Panc1 (cell line): ENCODE measurements at regions not wholly inside any gene's neighbourhood (a gene's known extent, or its start where the extent isn't known, plus 50 kb on each side); places are given as distances from the start of the nearest gene placed in this dataset.

Experiments used
- ATAC-seq: fragments of 200-7000 bp; cut with Tn5 transposase; 2 replicates; pipeline ENCODE4 v1.9.1; 2020; ENCODE audit warnings: mild to moderate bottlenecking, moderate library complexity
- BruUV-seq: library from RNA; stranded (reverse); fragments of 400-500 nt; replicated peaks from 2 replicates; lab custom pipeline; 2021; lab: Mats Ljungman, UMichigan
- CTCF ChIA-PET: fragments of 300-600 bp; sonication (Branson Sonifier 250); formaldehyde crosslinking; loops from one replicate; lab custom pipeline; 2022; ENCODE audit warnings: antibody characterized with exemption; lab: Charles Lee
- POLR2A ChIA-PET: fragments of 300-600 bp; sonication (Branson Sonifier 250); formaldehyde crosslinking; loops from one replicate; lab custom pipeline; 2022; ENCODE audit warnings: antibody characterized with exemption; lab: Charles Lee
- DNase-seq: peaks from one replicate; pipeline ENCODE4 v3.0.0-alpha.2; 2010; ENCODE audit warnings: low read depth, low spot score
- H3K27ac ChIP-seq: 2 replicates; pipeline ENCODE4 v1.5.1; 2011; ENCODE audit warnings: mild to moderate bottlenecking, low read length, inconsistent platforms
- H3K27me3 ChIP-seq: fragments of 200-500 bp; sonication (Bioruptor generic); 2 replicates; pipeline ENCODE4 v1.6.0; 2014; ENCODE audit warnings: low read length, inconsistent platforms; ENCODE audit not compliant: control insufficient read depth, insufficient read depth
- H3K36me3 ChIP-seq: fragments of 200-500 bp; sonication (Bioruptor generic); 2 replicates; pipeline ENCODE4 v1.5.1; 2014; ENCODE audit warnings: inconsistent platforms, mild to moderate bottlenecking, low read length, moderate library complexity; ENCODE audit not compliant: control insufficient read depth, insufficient read depth
- H3K4me1 ChIP-seq: 2 replicates; pipeline ENCODE4 v1.5.1; 2011; ENCODE audit warnings: inconsistent platforms, mild to moderate bottlenecking, low read length, moderate library complexity; ENCODE audit not compliant: control insufficient read depth, insufficient read depth
- H3K4me3 ChIP-seq, 2 experiments: 2 replicates each; pipeline ENCODE4 v1.5.1; 2011 to 2012; ENCODE audit warnings: low read depth in 2 of 2, low read length in 2 of 2, mild to moderate bottlenecking in 2 of 2, inconsistent platforms in 1 of 2, moderate library complexity in 1 of 2
- H3K9me3 ChIP-seq: fragments of 200-500 bp; sonication (Bioruptor generic); 2 replicates; pipeline ENCODE4 v1.5.1; 2014; ENCODE audit warnings: low read depth, mild to moderate bottlenecking, inconsistent platforms, low read length, moderate library complexity; ENCODE audit not compliant: control insufficient read depth, insufficient read depth
- CTCF ChIP-seq: fragments of 450-650 bp; IDR thresholded peaks from 2 replicates; pipeline ENCODE4 v1.5.1; 2017; ENCODE audit warnings: mild to moderate bottlenecking
- POLR2AphosphoS5 ChIP-seq: IDR thresholded peaks from 2 replicates; pipeline ENCODE4 v1.6.1; 2012; ENCODE audit warnings: mild to moderate bottlenecking, low read depth, low read length, moderate library complexity
- SIN3A ChIP-seq: IDR thresholded peaks from 2 replicates; pipeline ENCODE4 v1.6.1; 2012; ENCODE audit warnings: low read depth, mild to moderate bottlenecking, low read length, moderate library complexity, borderline replicate concordance; ENCODE audit not compliant: insufficient read depth
- TCF7L2 ChIP-seq: IDR thresholded peaks from 2 replicates; pipeline ENCODE4 v1.6.1; 2011; ENCODE audit warnings: mild to moderate bottlenecking, low read depth, low read length, inconsistent platforms
- in situ Hi-C: cut with HindIII; loops from 2 replicates; pipeline ENCODE4 v1.10.0; 2016; ENCODE audit warnings: low sequenced_read_pairs, low pct_unique_long_range_greater_than_20kb
- intact Hi-C: fragments of 100-400 bp; cut with micrococcal nuclease; formaldehyde crosslinking; loops from one replicate; pipeline ENCODE4 v1.10.0; 2022; ENCODE audit not compliant: unreplicated experiment
- TF ChIP-seq, protein P1 (sequence below), 2 experiments: IDR thresholded peaks; 2 replicates each; pipeline ENCODE4 v1.6.1; 2011 to 2012; ENCODE audit warnings: low read depth in 2 of 2, control low read depth in 1 of 2, low read length in 1 of 2, mild to moderate bottlenecking in 1 of 2, moderate library complexity in 1 of 2; ENCODE audit not compliant: insufficient read depth in 1 of 2

GRCh38 chr6:167665698-167666330, 160.9 kb upstream of the AFDN start:
- no peaks in the 10 kb centered on the region for H3K36me3 ChIP-seq
- no TSS peak for BruUV-seq
- H3K27ac ChIP-seq = no peak overlapping the region
- H3K4me3 ChIP-seq = no peak overlapping the region
- TF ChIP-seq SIN3A (no peak), TCF7L2 (no peak), POLR2AphosphoS5 (no peak), CTCF (no peak)
- TF ChIP-seq, protein P1, sequence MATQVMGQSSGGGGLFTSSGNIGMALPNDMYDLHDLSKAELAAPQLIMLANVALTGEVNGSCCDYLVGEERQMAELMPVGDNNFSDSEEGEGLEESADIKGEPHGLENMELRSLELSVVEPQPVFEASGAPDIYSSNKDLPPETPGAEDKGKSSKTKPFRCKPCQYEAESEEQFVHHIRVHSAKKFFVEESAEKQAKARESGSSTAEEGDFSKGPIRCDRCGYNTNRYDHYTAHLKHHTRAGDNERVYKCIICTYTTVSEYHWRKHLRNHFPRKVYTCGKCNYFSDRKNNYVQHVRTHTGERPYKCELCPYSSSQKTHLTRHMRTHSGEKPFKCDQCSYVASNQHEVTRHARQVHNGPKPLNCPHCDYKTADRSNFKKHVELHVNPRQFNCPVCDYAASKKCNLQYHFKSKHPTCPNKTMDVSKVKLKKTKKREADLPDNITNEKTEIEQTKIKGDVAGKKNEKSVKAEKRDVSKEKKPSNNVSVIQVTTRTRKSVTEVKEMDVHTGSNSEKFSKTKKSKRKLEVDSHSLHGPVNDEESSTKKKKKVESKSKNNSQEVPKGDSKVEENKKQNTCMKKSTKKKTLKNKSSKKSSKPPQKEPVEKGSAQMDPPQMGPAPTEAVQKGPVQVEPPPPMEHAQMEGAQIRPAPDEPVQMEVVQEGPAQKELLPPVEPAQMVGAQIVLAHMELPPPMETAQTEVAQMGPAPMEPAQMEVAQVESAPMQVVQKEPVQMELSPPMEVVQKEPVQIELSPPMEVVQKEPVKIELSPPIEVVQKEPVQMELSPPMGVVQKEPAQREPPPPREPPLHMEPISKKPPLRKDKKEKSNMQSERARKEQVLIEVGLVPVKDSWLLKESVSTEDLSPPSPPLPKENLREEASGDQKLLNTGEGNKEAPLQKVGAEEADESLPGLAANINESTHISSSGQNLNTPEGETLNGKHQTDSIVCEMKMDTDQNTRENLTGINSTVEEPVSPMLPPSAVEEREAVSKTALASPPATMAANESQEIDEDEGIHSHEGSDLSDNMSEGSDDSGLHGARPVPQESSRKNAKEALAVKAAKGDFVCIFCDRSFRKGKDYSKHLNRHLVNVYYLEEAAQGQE (IDR thresholded peaks at IDR 0.05; ENCODE audit: insufficient read depth in 1 of 2, low read depth in 2 of 2, low read length in 1 of 2) = no peak
- ChIA-PET CTCF (no interaction called here), POLR2A (no interaction called here)
- H3K27me3 ChIP-seq = no peaks in the 10 kb centered on the region
- in situ Hi-C loops (no loop called here), intact Hi-C loops (no loop called here)
- no peak for DNase-seq
- no peaks in the 10 kb centered on the region for H3K4me1 ChIP-seq
- no peak for ATAC-seq
- H3K9me3 ChIP-seq = no peaks in the 10 kb centered on the region

GRCh38 chr6:167666571-167667203, 160.0 kb upstream of the AFDN start:
- BruUV-seq = no TSS peak
- Histone ChIP-seq H3K4me3 (no peak overlapping the region), H3K4me1 (no peaks in the 10 kb centered on the region), H3K9me3 (no peaks in the 10 kb centered on the region), H3K27ac (no peak overlapping the region), H3K27me3 (no peaks in the 10 kb centered on the region), H3K36me3 (no peaks in the 10 kb centered on the region)
- intact Hi-C loops = no loop called here
- POLR2A ChIA-PET = no interaction called here
- in situ Hi-C loops = no loop called here
- CTCF ChIA-PET = no interaction called here
- ATAC-seq = no peak
- no peak for TF ChIP-seq CTCF
- DNase-seq = no peak
